Uterus (tissue), 2 donors: ENCODE measurements at regions not wholly inside any gene's neighbourhood (a gene's known extent, or its start where the extent isn't known, plus 50 kb on each side); places are given as distances from the start of the nearest gene placed in this dataset.

Experiments used
- POLR2A ChIP-seq, 2 donors: fragments of 450-650 bp; IDR thresholded peaks; one replicate each; pipeline ENCODE4 v1.6.1; 2016; ENCODE audit warnings: antibody characterized with exemption in 2 of 2, mild to moderate bottlenecking in 1 of 2, moderate library complexity in 1 of 2
- TF ChIP-seq, protein P1 (sequence below), 4 experiments: fragments of 200-600 bp in 2 of 4; fragments of 450-650 bp in 2 of 4; sonication (generic) in 2 of 4; IDR thresholded peaks; one replicate each; pipeline ENCODE4 v1.5.1; 2016 to 2019; ENCODE audit warnings: antibody characterized with exemption in 4 of 4, mild to moderate bottlenecking in 2 of 4, moderate library complexity in 1 of 4

DNA sequence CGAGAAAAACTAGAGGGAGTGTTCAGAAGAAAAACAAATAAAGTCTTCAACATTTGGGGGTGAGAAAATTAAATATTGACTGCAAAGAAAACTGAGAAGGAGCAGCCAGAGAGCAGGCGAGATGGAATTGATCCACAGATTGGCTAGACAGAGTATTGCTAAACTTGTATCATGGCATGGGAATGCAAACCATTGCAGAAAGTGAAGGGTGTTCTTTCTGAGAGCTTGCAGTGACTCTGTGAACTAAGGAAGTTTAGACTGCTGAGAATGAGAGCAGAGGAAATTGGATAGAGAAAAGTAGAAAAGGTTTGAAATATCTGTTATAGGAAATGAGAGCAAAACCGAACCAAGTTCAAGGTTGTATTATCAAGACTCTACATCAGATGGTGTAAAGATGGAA, 191.5 kb downstream of the HS3ST3A1 start:
- TF ChIP-seq, protein P1, sequence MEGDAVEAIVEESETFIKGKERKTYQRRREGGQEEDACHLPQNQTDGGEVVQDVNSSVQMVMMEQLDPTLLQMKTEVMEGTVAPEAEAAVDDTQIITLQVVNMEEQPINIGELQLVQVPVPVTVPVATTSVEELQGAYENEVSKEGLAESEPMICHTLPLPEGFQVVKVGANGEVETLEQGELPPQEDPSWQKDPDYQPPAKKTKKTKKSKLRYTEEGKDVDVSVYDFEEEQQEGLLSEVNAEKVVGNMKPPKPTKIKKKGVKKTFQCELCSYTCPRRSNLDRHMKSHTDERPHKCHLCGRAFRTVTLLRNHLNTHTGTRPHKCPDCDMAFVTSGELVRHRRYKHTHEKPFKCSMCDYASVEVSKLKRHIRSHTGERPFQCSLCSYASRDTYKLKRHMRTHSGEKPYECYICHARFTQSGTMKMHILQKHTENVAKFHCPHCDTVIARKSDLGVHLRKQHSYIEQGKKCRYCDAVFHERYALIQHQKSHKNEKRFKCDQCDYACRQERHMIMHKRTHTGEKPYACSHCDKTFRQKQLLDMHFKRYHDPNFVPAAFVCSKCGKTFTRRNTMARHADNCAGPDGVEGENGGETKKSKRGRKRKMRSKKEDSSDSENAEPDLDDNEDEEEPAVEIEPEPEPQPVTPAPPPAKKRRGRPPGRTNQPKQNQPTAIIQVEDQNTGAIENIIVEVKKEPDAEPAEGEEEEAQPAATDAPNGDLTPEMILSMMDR (IDR thresholded peaks at IDR 0.05): no peak
- no peak for TF ChIP-seq POLR2A (IDR thresholded peaks at IDR 0.05)
